ENCODE measurements at regions not wholly inside any gene's neighbourhood (a gene's known extent, or its start where the extent isn't known, plus 50 kb on each side); places are given as distances from the start of the nearest gene placed in this dataset.

GRCh38 chr2:146135245-146135644 is 1615.3 kb upstream of the ZEB2 start:
- no peak for TF ChIP-seq BACH2 (CRISPR knock-in tag; IDR thresholded peaks at IDR 0.05; ENCODE audit: borderline replicate concordance)
- no peak for TF ChIP-seq ZNF8 (CRISPR knock-in tag; IDR thresholded peaks at IDR 0.05)
- no peak for TF ChIP-seq ZFP30 (CRISPR knock-in tag; IDR thresholded peaks at IDR 0.05)
- no peak for TF ChIP-seq PATZ1 (CRISPR knock-in tag; IDR thresholded peaks at IDR 0.05; ENCODE audit: borderline replicate concordance)
